GM19438 (cell line): ENCODE measurements at regions not wholly inside any gene's neighbourhood (a gene's known extent, or its start where the extent isn't known, plus 50 kb on each side); places are given as distances from the start of the nearest gene placed in this dataset.

Experiments
- ATAC-seq: cut with Tn5 transposase; IDR thresholded peaks from one replicate; pipeline ENCODE4 v1.9.1; 2021; ENCODE audit warnings: low read depth; ENCODE audit not compliant: unreplicated experiment

DNA sequence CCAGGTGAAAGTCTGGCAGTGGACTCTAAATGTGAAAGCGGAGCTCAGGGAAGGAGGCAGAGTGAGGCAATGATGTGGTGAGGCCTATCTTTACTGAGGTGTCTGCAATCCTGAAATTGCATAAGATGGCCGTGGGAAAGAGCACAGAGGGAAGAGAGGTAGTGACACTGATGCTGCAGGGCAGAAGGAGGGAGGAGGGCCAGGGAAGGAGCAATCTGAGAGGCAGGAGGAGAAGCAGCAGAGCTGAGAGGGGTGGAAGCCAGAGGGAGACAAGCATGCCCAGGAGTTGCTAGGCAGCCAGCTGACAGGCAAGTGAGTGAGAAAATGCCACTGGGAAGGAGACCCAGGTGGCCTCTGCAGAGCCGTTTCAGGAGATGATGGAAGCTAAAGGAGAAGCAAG, 97.4 kb upstream of the CNR1 start:
- ATAC-seq, result no peak

DNA sequence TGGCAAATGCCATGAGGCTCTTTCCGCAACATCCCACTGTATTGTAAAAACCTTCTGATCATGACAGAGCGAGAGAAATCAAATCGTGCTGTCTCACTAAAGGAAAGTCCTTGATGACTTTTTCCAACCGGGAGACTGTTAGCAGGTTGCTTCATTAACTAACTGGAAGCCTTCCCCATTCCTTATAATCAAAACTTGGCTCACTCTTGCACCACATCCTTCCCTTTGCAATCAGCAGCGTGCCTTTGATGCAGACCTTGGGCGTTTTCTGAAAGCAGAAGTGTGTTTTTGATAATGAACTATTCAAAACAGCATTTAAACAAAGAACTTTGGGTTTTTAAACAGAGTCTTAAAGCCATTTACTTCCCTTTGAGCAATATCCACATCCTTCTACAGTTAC, 96.2 kb upstream of the CNR1 start:
- no peak for ATAC-seq

DNA sequence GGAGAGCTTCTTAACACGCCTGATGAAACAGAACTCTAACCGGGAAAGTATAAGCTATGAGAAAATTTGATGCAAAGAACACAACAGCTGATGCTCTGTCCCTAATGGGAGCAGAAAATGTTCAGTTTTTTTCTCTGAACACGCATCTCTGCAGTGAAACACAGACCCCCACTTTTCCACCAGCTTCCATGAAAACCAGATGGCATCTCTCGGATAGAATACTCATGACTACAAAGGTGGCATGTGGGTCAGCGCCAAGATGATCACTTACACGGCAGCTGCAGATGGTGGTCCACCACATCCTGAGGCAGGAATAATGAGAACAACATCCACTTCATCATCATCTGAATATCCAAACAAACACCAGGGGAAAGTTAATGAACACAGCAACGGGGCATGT, 85.2 kb upstream of the CNR1 start:
- ATAC-seq, result no peak

DNA sequence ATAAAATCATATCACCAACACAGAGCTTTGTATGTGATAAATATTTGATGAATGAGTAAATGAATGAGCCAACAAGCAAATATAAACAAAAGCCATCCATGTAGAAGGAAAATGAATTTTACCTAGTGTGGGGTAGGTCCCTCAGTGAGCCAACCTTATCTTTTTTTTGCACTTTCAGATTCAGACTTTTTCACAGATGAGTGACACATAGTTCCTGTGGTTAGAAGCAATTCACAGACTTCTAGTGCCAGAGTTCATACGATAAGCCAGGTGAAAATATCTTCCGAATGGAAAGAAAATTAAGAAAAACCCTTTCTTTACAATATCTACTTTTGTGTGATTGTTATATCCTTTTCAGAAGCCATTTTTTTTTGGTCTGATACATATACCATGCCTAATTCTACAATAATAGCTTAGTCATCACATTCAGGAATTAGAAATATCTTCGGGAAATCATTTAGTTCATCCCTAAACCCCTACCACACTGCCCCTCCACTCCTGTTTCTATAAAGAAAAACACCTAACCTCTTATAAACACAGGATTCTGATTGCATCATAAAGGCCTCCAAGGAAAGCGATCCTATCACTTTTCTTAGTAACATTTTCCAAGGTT, 82.7 kb upstream of the CNR1 start:
- no peak for ATAC-seq

DNA sequence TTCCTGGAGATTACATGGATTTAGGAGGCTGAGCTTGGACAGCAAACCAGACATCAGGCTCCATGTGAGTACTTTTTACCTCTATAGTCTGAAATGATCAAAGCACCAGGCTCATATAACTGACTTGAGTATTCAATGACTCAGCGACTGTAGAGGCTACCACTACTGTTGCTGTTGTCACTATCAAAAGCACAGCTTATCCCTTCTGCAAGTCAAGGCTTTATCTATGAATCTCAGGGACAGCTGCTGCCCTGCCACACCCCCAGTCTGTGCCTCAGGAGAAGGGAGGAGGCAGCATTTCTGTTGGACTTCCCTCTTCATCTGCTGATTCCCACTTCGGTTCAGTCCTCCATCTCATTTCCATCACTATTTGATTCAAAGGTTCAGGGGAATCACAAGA, 80.5 kb upstream of the CNR1 start:
- no peak for ATAC-seq

DNA sequence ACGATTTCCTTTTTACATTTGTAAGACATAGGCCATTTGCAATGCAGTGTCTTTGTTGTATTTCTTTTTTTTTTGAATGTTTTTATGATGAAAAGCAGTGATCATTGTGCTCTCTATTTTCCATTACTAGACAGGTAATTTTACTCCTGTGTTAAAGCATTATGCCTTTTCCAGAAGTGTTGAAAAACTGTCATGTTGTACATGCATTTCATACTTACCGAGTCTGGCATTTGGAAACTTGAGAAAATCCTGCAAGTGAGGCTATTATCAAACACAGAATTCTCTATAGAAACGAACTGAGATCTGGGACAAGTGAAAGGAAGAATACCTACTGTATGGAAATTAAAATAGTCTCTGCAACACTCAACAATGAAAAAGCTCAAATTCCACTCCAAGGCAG, 78.6 kb upstream of the CNR1 start:
- ATAC-seq, result no peak

DNA sequence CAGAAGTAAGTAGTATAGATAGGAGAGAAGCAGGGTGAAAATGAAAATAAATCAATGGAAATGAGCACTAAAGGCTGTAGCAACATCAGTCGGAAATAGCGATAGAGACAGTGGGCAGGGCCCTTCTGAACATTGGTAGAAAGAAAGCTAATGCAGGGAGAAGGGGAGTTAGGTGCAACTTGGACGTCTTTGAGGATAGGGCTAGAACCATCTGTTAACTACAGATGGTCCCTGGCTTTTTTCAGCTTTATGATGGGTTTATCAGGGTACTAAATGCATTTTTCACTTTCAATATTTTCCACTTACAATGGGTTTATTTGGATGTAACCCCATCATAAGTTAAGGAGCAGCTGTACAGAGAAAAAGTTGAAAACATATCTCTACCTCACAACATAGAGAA, 72.8 kb upstream of the CNR1 start:
- no peak for ATAC-seq

DNA sequence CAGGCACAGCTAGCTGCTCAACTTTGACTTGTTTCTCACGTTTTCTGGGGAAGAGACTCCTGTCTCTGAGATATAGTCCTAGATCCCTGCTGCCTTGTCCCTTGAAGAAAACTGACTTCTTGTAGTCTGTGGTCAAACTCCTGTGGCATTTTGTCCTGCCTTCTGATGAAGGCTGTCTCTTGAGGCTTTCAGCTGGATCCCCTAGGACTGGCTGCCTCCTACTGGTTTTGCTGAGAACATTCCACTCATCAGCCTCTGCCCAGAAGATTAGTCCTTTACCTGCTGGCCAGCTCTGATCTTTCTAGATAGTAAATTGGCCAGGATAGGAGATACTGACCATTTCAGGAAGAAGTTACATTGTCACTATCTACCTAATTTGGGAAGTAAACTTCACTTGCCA, 71.9 kb upstream of the CNR1 start:
- no peak for ATAC-seq

DNA sequence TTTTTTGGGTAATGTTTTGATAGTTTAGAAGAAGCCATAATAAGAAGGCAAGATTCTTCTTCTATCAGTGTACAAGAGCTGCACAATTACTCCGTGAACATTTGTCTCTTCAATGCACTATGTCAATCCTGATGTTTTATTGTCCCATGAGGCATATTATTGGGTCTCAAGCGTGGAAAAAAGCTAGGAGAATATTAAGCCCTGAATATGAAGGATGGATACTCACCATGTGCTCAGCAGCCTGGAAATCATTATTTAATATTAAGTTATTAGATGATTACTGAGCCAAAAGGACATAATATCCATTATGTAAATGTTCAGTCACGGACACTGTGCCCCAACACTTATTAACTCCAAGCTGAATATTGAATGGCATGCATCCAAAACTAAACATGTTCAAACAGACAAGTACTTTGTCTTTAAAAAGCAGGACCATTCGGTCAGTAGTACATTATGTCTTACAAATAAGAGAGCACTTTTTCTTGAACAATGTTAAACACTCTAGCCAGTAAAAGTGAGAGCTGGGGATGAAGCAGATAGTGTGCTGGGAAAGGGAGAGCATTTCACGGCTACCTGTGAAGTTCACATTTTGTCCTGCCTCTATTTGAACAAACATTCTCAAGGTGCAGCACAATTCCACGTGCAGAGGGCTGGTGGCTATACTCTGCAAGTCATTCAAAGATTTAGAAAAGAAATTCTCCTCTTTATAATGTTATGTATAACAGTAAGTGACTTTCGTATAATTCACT, 70.6 kb upstream of the CNR1 start:
- ATAC-seq, result no peak

DNA sequence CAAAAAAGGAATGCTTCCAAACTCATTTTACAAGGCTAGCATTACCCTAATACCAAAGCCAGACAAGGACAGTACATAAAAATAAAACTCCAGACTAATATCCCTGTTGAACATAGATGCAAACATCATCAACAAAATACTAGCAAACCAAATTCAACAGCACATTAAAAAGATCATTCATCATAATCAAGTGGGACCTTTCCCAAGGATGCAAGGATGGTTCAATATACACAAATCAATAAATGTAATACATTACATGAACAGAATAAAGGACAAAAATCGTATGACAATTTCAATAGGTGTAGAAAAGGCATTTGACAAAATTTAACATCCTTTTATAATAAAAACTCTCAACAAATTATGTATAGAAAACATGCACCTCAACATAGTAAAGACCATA, 66.6 kb upstream of the CNR1 start:
- no peak for ATAC-seq

DNA sequence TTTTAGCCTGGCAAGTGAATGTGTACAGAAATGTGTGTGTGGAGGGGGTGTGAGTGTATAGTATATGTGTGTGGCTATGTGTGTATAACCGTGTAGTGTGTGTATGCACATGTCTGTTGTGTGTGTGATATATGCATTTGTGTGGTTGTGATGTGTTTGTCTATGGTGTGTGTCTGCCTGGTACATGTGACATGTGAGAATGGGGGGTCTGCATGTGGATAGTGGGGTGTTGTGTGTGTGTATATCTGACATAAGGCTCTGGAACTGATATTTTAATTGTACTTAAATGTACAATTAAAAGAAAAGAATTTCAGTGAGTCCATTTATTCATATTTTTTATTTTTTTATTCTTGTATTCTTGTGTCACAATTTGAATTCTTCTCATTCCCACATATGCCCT, 57.2 kb upstream of the CNR1 start:
- ATAC-seq, result no peak

DNA sequence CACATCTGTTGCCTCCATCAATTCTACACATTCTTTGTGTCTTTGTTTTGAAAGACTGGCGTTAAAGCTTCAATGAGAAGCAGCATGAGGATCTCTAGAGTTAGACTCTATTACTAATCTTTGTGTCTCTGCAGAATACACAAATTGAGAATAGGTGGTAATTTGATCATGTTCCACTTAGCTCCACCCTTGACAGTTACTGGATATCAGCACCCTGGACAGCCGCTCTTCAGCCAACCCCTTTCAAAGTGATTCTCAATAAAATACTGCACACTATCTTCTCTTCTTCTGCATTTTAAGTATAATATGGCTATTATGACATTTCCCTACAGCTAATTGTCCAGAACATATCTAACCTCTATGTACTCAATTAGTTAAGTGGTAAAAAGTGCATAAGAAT, 54.3 kb upstream of the CNR1 start:
- no peak for ATAC-seq

DNA sequence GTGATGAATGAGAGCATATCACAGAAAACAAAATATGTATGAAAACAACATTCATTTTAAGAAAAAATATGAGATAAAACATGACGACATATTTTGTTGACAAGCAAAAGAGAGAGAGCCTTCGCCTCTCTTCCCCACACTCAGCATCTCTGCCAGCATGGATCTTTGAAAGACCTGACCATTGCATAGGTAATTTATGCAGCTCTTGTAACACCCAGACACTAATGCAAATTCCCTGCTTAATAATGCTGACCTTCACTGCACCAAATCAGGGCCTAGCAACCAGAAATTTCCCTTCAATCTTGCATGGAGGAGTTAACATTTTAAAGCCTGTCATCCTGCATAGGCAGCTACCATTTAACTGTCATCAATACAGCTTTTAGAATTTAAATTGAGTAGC, 50.0 kb upstream of the CNR1 start:
- ATAC-seq, result no peak
